GM21723 (cell line): ENCODE measurements at regions not wholly inside any gene's neighbourhood (a gene's known extent, or its start where the extent isn't known, plus 50 kb on each side); places are given as distances from the start of the nearest gene placed in this dataset.
"Not testable (repeated sequence)": the region's sequence is repeated elsewhere in the genome, so short reads cannot be mapped to it uniquely, and the experiment has no call there.

Experiments used
- ATAC-seq: cut with Tn5 transposase; IDR thresholded peaks from one replicate; pipeline ENCODE4 v1.9.1; 2021; ENCODE audit warnings: mild to moderate bottlenecking, moderate library complexity; ENCODE audit not compliant: unreplicated experiment

- no peak for ATAC-seq
Observed at GRCh38 chr16:46519063-46519462, 102.1 kb downstream of the SHCBP1 start.

GRCh38 chr16:46496701-46497100 lies 124.5 kb downstream of the SHCBP1 start:
- no peak for ATAC-seq

- no peak for ATAC-seq
Observed at GRCh38 chr16:46482895-46483294, 138.3 kb downstream of the SHCBP1 start.

GRCh38 chr16:46466239-46466638 lies 154.9 kb downstream of the SHCBP1 start:
- ATAC-seq = no peak

DNA sequence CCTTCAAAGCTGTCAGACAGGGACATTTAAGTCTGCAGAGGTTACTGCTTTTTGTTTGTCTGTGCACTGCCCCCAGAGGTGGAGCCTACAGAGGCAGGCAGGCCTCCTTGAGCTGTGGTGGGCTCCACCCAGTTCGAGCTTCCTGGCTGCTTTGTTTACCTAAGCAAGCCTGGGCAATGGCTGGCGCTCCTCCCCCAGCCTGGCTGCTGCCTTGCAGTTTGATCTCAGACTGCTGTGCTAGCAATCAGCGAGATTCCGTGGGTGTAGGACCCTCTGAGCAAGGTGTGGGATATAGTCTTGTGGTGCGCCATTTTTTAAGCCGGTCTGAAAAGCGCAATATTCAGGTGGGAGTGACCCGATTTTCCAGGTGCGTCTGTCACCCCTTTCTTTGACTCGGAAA lies 166.4 kb downstream of the SHCBP1 start:
- ATAC-seq = not testable (repeated sequence)

- no peak for ATAC-seq
Observed at GRCh38 chr16:46428108-46429061, 192.8 kb downstream of the SHCBP1 start.

DNA sequence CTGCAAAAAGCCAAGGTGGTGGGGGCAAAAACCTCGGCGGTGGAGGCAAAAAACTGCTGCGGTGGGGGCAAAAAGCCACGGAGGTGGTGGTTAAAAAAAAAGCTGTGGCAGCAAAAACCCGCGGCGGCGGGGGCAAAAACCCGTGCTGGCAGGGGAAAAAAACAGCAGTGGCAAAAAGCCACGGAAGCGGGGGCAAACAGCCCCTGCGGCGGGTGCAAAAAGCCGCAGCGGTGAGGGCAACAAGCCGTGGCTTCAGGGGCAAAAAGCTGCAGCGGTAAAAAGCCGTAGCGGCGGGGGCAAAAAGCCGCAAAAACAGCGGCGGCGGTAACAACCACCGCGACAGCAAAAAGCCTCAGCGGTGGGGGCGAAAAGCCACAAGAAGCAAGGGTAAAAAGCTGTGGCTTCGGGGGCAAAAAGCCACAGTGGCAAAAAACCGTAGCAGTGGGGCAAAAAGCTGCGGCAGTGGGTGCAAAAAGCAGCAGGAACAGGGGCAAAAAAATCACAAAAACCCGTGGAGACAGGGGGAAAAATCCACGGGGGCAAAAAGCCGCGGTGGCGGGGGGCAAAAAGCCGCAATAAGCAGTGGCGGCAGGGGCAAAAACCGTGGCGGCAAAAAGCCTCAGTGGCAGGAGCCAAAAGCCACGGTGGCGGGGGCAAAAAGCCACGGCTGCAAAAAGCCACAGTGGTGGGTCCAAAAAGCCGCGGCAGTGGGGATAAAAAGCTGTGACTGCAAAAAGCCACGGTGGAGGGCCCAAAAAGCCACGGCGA lies 193.7 kb downstream of the SHCBP1 start:
- no peak for ATAC-seq

- no peak for ATAC-seq
Observed at GRCh38 chr16:46426336-46426735, 194.8 kb downstream of the SHCBP1 start.

DNA sequence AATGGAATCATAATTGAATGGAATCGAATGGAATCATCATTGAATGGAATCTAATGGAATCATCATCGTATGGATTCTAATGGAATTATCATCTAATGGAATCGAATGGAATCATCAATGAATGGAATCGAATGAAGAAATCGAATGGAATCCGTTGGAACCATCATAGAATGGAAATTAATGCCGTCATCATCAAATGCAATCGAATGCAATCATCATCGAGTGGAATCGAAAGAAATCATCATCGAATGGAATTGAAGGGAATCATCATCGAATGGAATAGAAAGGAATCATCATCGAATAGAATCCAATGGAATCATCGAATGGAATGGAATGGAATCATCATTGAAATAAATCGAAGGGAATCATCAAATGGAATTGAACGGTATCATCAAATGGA lies 217.2 kb downstream of the SHCBP1 start:
- no peak for ATAC-seq

GRCh38 chr16:46398559-46398958 lies 222.6 kb downstream of the SHCBP1 start:
- ATAC-seq = not testable (repeated sequence)

GRCh38 chr16:46396883-46397270 lies 224.3 kb downstream of the SHCBP1 start:
- ATAC-seq = not testable (repeated sequence)

- not testable (repeated sequence) for ATAC-seq
Observed at GRCh38 chr16:46396131-46396882, 224.9 kb downstream of the SHCBP1 start.

- not testable (repeated sequence) for ATAC-seq
Observed at GRCh38 chr16:46395391-46395921, 225.7 kb downstream of the SHCBP1 start.

DNA sequence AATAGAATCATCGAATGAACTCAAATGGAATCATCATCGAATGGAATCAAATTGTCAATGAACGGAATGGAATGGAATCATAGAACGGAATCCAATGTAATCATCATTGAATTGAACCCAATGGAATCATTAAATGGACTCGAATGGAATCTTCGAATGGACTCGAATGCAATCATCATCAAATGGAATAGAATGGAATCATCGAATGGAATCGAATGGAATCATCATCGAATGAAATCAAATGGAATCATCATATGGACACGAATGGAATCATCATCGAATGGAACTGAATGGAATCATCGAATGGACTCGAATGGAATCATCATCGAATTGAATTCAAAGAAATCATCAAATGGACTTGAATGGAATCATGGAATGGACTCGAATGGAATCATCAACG lies 226.2 kb downstream of the SHCBP1 start:
- ATAC-seq = not testable (repeated sequence)

DNA sequence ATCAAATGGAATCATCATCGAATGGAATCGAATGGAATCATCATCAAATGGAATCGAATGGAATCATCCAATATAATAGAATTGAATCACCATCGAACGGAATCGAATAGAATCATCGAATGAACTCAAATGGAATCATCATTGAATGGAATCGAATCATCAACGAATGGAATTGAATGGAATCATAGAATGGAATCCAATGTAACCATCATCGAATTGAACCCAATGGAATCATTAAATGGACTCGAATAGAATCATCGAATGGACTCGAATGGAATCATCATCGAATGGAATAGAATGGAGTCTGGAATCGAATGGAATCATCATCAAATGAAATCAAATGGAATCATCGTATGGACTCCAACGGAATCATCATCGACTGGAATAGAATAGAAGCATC lies 227.0 kb downstream of the SHCBP1 start:
- ATAC-seq = not testable (repeated sequence)

DNA sequence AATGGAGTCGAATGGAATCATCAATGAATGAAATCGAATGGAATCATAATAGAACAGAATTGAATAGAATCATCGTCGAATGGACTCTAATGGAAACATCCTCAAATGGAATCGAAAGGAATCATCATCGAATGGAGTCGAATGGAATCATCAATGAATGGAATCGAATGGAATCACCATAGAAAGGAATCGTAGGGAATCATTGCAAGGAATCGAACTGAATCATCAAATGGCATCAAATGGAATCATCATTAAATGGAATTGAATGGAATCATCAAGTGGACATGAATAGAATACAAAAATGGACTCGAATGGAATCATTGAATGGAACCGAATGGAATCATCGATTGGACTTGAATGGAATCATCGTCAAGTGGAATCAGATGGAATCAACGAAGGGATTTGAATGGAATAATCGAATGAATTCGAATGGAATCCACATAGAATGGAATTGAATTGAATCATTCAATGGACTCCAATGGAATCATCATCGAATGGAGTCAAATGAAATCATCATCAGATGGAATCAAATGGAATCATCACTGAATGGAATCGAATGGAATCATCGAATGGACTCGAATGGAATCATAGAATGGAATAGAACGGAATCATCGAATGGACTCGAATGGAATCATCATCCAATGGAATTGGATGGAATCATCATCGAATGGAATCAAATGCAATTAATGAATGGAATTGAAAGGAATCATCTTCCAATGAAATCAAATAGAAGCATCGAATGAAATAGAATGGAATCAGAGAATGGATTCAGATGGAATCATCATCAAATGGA lies 228.1 kb downstream of the SHCBP1 start:
- ATAC-seq = not testable (repeated sequence)

GRCh38 chr16:46390660-46391462 lies 230.3 kb downstream of the SHCBP1 start:
- not testable (repeated sequence) for ATAC-seq

DNA sequence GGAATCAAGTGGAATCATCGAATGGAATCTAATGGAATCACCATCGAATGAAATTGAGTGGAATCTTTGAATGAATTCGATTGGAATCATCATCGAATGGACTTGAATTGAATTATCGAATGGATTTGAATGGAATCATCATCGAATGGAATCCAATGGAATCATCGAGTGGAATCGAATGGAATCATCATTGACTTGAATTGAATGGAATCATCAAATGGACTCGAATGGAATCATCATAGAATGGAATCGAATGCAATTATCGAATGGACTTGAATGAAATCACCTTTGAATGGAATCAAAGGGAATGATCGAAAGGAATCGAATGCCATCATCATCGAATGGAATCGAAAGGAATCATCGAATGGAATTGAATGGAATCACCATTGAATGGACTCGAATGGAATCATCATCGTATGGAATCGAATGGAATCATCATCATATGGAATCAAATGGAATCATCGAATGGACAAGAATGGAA lies 231.6 kb downstream of the SHCBP1 start:
- not testable (repeated sequence) for ATAC-seq

DNA sequence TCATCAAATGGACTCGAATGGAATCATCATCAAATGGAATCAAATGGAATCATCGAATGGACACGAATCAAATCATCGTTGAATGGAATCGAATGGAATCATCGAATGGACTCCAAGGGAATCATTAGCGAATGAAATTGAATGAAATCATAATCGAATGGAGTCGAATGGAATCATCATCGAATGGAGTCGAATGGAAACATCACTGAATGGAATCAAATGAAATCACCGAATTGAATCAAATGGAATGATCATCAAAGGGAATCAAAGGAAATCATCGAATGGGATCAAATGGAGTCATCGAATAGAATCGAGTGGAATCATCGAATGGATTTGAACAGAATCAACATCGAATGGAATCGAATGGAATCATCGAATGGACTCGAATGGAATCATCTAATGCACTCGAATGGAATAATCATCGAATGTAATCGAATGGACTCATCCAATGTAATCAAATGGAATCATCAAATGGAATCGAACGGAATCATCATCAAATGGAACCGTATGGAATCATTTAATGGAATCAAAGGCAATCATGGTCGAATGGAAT lies 232.2 kb downstream of the SHCBP1 start:
- ATAC-seq = not testable (repeated sequence)
